Esophagus squamous epithelium (tissue), 5 donors: ENCODE measurements at regions not wholly inside any gene's neighbourhood (a gene's known extent, or its start where the extent isn't known, plus 50 kb on each side); places are given as distances from the start of the nearest gene placed in this dataset.

Experiments
- DNase-seq: peaks from one replicate; lab custom pipeline; 2025; lab: John Stamatoyannopoulos, UW
- H3K27ac ChIP-seq, 4 donors: fragments of 200-600 bp; sonication (generic); one replicate each; pipeline ENCODE4 v1.5.1; 2016 to 2019; ENCODE audit warnings: mild to moderate bottlenecking in 1 of 4
- H3K27me3 ChIP-seq, 4 donors: fragments of 200-600 bp; sonication (generic); 1 replicate in 3 of 4; 2 replicates in 1 of 4; pipeline versions ENCODE4 v1.5.1 to v1.6.0; 2017 to 2021; ENCODE audit warnings: antibody characterized with exemption in 1 of 4
- H3K36me3 ChIP-seq, 3 donors: fragments of 200-600 bp; sonication (generic); one replicate each; pipeline ENCODE4 v1.5.1; 2016 to 2019
- H3K4me1 ChIP-seq, 3 donors: fragments of 200-600 bp; sonication (generic); one replicate each; pipeline ENCODE4 v1.5.1; 2017 to 2019
- H3K4me3 ChIP-seq, 4 donors: fragments of 200-600 bp; sonication (generic); 1 replicate in 3 of 4; 2 replicates in 1 of 4; pipeline ENCODE4 v1.5.1; 2016 to 2019; ENCODE audit warnings: mild to moderate bottlenecking in 2 of 4, moderate library complexity in 1 of 4
- H3K9me3 ChIP-seq, 3 donors: fragments of 200-600 bp; sonication (generic); one replicate each; pipeline ENCODE4 v1.5.1; 2016 to 2019
- POLR2A ChIP-seq, 4 donors: fragments of 450-650 bp; IDR thresholded peaks; one replicate each; pipeline ENCODE4 v1.6.1; 2017; ENCODE audit warnings: antibody characterized with exemption in 4 of 4, mild to moderate bottlenecking in 4 of 4, moderate library complexity in 3 of 4
- WGBS, 2 donors: methylation state at CpG; one replicate each; pipeline ENCODE4 v1.1.5; 2018; 5-methylcytosine and 5-hydroxymethylcytosine counted together
- intact Hi-C: fragments of 100-400 bp; cut with DNase I; formaldehyde crosslinking; loops from one replicate; pipeline ENCODE4 v1.15.0; 2022
- TF ChIP-seq, protein P1 (sequence below), 6 experiments: fragments of 450-650 bp in 4 of 6; fragments of 200-600 bp in 2 of 6; sonication (generic) in 2 of 6; IDR thresholded peaks; one replicate each; pipeline ENCODE4 v1.5.1; 2016 to 2019; ENCODE audit warnings: antibody characterized with exemption in 6 of 6, mild to moderate bottlenecking in 4 of 6, moderate library complexity in 4 of 6
- donor health status: DM: yes; HTN: yes; CAD: no.

- TF ChIP-seq, protein P1, sequence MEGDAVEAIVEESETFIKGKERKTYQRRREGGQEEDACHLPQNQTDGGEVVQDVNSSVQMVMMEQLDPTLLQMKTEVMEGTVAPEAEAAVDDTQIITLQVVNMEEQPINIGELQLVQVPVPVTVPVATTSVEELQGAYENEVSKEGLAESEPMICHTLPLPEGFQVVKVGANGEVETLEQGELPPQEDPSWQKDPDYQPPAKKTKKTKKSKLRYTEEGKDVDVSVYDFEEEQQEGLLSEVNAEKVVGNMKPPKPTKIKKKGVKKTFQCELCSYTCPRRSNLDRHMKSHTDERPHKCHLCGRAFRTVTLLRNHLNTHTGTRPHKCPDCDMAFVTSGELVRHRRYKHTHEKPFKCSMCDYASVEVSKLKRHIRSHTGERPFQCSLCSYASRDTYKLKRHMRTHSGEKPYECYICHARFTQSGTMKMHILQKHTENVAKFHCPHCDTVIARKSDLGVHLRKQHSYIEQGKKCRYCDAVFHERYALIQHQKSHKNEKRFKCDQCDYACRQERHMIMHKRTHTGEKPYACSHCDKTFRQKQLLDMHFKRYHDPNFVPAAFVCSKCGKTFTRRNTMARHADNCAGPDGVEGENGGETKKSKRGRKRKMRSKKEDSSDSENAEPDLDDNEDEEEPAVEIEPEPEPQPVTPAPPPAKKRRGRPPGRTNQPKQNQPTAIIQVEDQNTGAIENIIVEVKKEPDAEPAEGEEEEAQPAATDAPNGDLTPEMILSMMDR (IDR thresholded peaks at IDR 0.05), result no peak
- no peak for TF ChIP-seq POLR2A (IDR thresholded peaks at IDR 0.05)
- intact Hi-C loops, result no loop called here
These were observed 192.6 kb upstream of the FOXN3 start for GRCh38 chr14:89609500-89610100.

DNA sequence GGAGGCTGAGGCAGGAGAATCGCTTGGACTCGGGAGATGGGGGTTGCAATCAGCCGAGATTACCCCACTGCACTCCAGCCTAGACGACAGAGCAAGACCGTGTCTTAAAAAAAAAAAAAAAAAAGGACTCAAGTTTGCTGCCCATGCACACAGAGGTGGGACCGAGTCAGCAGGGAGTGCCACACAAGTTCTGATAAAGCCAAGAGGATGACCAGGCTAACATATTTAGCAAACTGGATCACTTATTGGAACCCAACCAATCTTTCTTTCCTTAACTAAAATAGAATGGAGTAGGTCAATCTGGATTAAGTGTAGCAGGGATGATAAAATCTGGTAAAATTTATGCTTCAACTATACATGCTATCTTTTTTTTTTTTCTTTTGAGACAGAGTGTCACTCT is 190.4 kb upstream of the FOXN3 start:
- DNase-seq, result no peak
- 87 to 100% methylated on average over 1 to 6 of the region's 6 CpGs for WGBS, 2 donors
- Histone ChIP-seq H3K27ac (no peak overlapping the region), H3K36me3 (no peaks in the 10 kb centered on the region), H3K27me3 (no peaks in the 10 kb centered on the region), H3K4me3 (no peak overlapping the region), H3K4me1 (no peaks in the 10 kb centered on the region), H3K9me3 (peaks cover 0 to 5% (median 0%) of the 10 kb centered on the region in 3 donors)
- intact Hi-C loops, result no loop called here
- TF ChIP-seq, protein P1 (IDR thresholded peaks at IDR 0.05), result no peak

More at GRCh38 chr14:89609500-89610100, 192.6 kb upstream of the FOXN3 start:
- Histone ChIP-seq H3K4me3 (no peak overlapping the region), H3K27ac (no peak overlapping the region), H3K4me1 (peaks cover 0 to 5% (median 0%) of the 10 kb centered on the region in 3 donors), H3K9me3 (peaks cover 0 to 5% (median 0%) of the 10 kb centered on the region in 3 donors), H3K36me3 (no peaks in the 10 kb centered on the region), H3K27me3 (no peaks in the 10 kb centered on the region)
- DNase-seq, result no peak
- WGBS, 2 donors, result 83 to 88% methylated on average over 11 to 12 of the region's 12 CpGs

DNA sequence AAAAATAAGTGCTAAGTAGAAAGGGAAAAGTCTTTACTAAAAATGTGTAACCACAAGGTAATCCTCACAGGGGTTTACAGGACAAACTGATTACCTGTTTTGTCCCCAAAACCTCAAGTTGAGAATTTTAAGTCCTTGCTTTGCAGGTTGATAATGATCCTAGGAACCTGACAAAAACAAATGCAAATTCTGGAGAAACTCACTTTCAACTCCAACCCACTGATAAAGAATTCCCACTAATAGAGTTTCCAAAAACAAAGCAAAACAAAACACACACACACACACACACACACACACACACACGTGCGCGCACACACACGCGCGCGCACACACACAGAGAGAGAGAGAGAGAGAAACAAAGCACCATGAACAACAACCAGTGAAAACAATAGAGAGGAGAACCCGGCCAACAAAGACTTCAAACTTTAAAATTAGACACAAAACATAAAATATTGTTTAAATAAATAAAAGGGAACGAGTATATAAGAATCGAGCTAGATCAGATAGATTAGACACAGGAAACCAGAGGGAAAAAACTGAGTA is 187.0 kb upstream of the FOXN3 start:
- Histone ChIP-seq H3K27ac (no peak overlapping the region), H3K27me3 (no peaks in the 10 kb centered on the region), H3K4me1 (no peaks in the 10 kb centered on the region), H3K9me3 (peaks cover 0 to 22% (median 9%) of the 10 kb centered on the region in 3 donors), H3K36me3 (no peaks in the 10 kb centered on the region), H3K4me3 (no peak overlapping the region)
- TF ChIP-seq, protein P1 (IDR thresholded peaks at IDR 0.05), result no peak
- no peak for TF ChIP-seq POLR2A (IDR thresholded peaks at IDR 0.05)
- DNase-seq, result no peak
- intact Hi-C loops, result no loop called here
- WGBS, 2 donors, result 72 to 77% methylated on average over 7 to 10 of the region's 10 CpGs

DNA sequence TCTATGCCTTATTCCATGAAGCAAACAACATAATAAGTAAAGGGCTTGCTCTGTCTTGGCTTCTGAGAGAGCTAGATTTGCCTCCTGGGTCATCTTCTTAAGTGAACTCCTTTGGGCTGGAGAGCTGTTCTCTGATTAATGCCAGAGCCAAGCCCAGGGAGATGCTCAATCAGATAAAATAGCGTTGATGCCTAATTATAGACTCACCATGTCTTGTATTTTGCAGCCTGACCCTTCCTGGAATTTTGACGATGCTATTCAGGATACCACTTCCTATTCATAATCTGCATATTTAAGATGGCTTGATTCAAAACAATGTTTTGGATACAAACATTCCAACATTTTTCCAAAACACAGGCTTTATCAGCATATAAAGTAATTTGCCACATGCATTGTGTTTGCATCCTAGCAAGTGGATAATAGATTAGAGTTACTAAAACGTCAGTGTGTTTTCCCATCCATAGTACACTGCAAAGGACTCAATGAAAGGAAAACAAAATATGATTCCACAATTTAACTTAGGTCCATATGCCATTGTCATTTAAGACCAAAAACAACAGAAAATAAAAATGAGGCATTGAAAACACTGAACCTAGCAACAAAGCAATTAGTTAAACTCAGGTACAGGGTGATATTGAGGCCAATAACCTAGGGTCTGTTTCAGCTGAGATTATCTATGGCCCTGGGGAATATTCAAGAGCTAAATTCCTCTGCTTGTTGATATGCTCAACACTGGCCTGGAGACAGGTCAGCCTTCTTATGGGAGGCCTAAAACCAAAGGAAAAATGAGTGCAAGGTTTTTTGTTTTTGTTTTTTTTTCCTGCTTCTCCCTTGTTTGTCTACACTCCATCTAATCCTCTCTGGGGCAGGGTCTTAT is 184.2 kb upstream of the FOXN3 start:
- H3K36me3 ChIP-seq, result no peaks in the 10 kb centered on the region
- 73 to 80% methylated on average over 3 of the region's 3 CpGs for WGBS, 2 donors
- no peak for DNase-seq
- intact Hi-C loops, result no loop called here
- TF ChIP-seq, protein P1 (IDR thresholded peaks at IDR 0.05), result no peak
- TF ChIP-seq POLR2A (IDR thresholded peaks at IDR 0.05), result no peak
- no peak overlapping the region for H3K4me3 ChIP-seq
- H3K4me1 ChIP-seq, result no peaks in the 10 kb centered on the region
- no peaks in the 10 kb centered on the region for H3K27me3 ChIP-seq
- H3K9me3 ChIP-seq, result peaks cover 0 to 38% (median 24%) of the 10 kb centered on the region in 3 donors
- no peak overlapping the region for H3K27ac ChIP-seq

DNA sequence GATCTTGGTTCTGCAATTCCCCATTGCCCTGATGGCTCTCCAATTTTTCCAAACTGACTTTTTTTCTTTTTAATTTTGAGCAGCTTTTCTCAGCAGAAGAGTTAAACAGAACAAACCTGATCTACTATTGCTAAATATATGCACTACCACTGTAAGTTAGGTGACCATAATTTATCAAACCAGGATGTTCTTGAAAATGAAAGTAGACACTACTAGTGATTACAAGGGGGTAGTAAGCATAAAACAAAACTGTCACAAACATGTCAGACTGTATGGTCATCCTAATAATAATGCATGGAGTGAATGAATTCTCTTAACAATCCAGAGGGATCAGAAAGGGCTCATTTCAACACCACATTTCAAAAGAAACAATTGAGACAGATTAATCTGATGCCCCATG is 183.0 kb upstream of the FOXN3 start:
- peaks cover 0 to 33% (median 24%) of the 10 kb centered on the region in 3 donors for H3K9me3 ChIP-seq
- TF ChIP-seq, protein P1 (IDR thresholded peaks at IDR 0.05), result no peak
- TF ChIP-seq POLR2A (IDR thresholded peaks at IDR 0.05), result no peak
- H3K4me3 ChIP-seq, result no peak overlapping the region
- H3K36me3 ChIP-seq, result no peaks in the 10 kb centered on the region
- no peak overlapping the region for H3K27ac ChIP-seq
- no peaks in the 10 kb centered on the region for H3K27me3 ChIP-seq
- DNase-seq, result no peak
- H3K4me1 ChIP-seq, result no peaks in the 10 kb centered on the region
- intact Hi-C loops, result no loop called here
